Adrenal gland (tissue), 9 donors: ENCODE measurements at regions not wholly inside any gene's neighbourhood (a gene's known extent, or its start where the extent isn't known, plus 50 kb on each side); places are given as distances from the start of the nearest gene placed in this dataset.

Experiments
- DNase-seq, 7 donors: peaks; one replicate each; pipeline ENCODE4 v3.0.0-alpha.2; 2019 to 2020
- H3K27ac ChIP-seq, 5 donors: fragments of 200-600 bp; sonication (generic) in 4 of 5; 1 replicate in 3 of 5; 2 replicates in 2 of 5; pipeline versions ENCODE4 v1.5.1 to v1.8.0; 2016 to 2020; ENCODE audit warnings: mild to moderate bottlenecking in 1 of 5
- H3K27me3 ChIP-seq: fragments of 200-600 bp; 2 replicates; pipeline ENCODE4 v1.8.0; 2021
- H3K36me3 ChIP-seq, 2 donors: fragments of 200-600 bp; replicated peaks in 1 of 2; 1 replicate in 1 of 2; 2 replicates in 1 of 2; pipeline versions ENCODE4 v1.5.1 to v1.8.0; 2018 to 2022
- H3K4me1 ChIP-seq, 2 donors: fragments of 200-600 bp; replicated peaks in 1 of 2; 1 replicate in 1 of 2; 2 replicates in 1 of 2; pipeline versions ENCODE4 v1.5.1 to v1.8.0; 2018 to 2021
- H3K4me3 ChIP-seq, 4 donors: fragments of 200-600 bp; sonication (generic) in 3 of 4; one replicate each; pipeline ENCODE4 v1.5.1; 2016 to 2018
- H3K9me3 ChIP-seq, 3 donors: fragments of 200-600 bp; sonication (generic) in 1 of 3; replicated peaks in 1 of 3; 1 replicate in 2 of 3; 2 replicates in 1 of 3; pipeline versions ENCODE4 v1.5.1 to v1.8.0; 2016 to 2021
- POLR2A ChIP-seq, 2 donors: fragments of 450-650 bp; IDR thresholded peaks; one replicate each; pipeline ENCODE4 v1.6.1; 2017; ENCODE audit warnings: antibody characterized with exemption in 2 of 2, mild to moderate bottlenecking in 2 of 2, moderate library complexity in 1 of 2
- WGBS, 4 donors: extraction: QIAGEN DNeasy Blood & Tissue Kit in 2 of 4; methylation state at CpG; one replicate each; pipeline versions ENCODE4 v1.1.5 to v1.1.7; 2013 to 2017; 5-methylcytosine and 5-hydroxymethylcytosine counted together
- intact Hi-C, 2 donors: fragments of 100-400 bp; cut with DNase I; formaldehyde crosslinking; loops; one replicate each; pipeline versions ENCODE4 v1.14.1 to v1.15.0; 2022 to 2023
- TF ChIP-seq, protein P1 (sequence below), 6 experiments: fragments of 450-650 bp in 4 of 6; fragments of 200-600 bp in 2 of 6; sonication (generic) in 1 of 6; IDR thresholded peaks; 1 replicate in 5 of 6; 2 replicates in 1 of 6; pipeline versions ENCODE4 v1.5.1 to v1.8.0; 2016 to 2021; ENCODE audit warnings: antibody characterized with exemption in 6 of 6, mild to moderate bottlenecking in 2 of 6, moderate library complexity in 1 of 6
- donor health status: healthy with polysubstance abuse.
- donor health status: Bipolar disorder and iron deficiency.
- donor health status: DM: yes; HTN: yes; CAD: no.
- donor health status: DM: no; HTN: no; CAD: no.
- donor health status: DM: no; HTN: no; CAD: no.

DNA sequence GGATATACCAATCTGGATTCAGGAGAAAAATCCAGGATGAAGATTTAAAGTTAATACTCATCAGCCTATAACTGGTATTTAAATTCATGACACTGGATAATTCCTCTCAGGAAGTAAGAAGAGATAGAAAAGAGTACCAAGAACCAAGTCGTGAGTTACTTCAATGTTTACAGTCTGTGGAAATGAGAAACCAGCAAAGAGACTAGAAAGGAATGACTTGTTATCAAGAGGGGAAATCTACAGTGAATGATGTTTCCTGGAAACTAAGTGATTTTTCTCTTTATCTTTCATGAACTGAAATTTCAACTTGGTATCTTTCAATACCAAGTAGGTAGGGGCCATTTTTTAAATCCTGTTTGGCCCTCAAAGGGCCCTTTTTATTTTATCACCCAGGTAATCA, 217.9 kb upstream of the AFF2 start:
- Histone ChIP-seq H3K27ac (no peak overlapping the region), H3K4me1 (no peaks in the 10 kb centered on the region), H3K9me3 (no peaks in the 10 kb centered on the region), H3K36me3 (no peaks in the 10 kb centered on the region), H3K4me3 (no peak overlapping the region), H3K27me3 (no peaks in the 10 kb centered on the region)
- intact Hi-C loops, result no loop called here
- TF ChIP-seq POLR2A (IDR thresholded peaks at IDR 0.05), result no peak
- TF ChIP-seq, protein P1, sequence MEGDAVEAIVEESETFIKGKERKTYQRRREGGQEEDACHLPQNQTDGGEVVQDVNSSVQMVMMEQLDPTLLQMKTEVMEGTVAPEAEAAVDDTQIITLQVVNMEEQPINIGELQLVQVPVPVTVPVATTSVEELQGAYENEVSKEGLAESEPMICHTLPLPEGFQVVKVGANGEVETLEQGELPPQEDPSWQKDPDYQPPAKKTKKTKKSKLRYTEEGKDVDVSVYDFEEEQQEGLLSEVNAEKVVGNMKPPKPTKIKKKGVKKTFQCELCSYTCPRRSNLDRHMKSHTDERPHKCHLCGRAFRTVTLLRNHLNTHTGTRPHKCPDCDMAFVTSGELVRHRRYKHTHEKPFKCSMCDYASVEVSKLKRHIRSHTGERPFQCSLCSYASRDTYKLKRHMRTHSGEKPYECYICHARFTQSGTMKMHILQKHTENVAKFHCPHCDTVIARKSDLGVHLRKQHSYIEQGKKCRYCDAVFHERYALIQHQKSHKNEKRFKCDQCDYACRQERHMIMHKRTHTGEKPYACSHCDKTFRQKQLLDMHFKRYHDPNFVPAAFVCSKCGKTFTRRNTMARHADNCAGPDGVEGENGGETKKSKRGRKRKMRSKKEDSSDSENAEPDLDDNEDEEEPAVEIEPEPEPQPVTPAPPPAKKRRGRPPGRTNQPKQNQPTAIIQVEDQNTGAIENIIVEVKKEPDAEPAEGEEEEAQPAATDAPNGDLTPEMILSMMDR (IDR thresholded peaks at IDR 0.05), result no peak
- 11 to 40% (median 26%) methylated on average over 1 of the region's 1 CpG for WGBS, 4 donors
- DNase-seq, result no peak

DNA sequence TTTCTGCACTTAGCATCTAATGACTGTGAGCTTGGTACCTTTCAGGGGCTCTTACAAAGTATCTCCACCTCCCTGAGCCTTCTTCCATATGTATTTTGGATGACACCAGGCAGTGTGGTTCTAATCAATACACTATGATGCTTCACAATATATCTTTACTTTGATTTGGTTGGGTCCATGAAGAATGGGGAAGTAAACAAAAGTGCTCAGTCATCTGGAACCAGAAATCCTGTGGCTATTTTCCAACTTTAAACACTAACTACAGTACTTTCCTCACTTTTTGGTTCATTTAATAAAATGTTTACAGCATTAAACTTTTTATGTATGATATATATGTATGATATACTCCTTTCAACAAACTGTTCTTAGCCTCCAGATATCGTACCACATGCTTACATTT, 216.4 kb upstream of the AFF2 start:
- TF ChIP-seq, protein P1 (IDR thresholded peaks at IDR 0.05), result no peak
- TF ChIP-seq POLR2A (IDR thresholded peaks at IDR 0.05), result no peak
- no peaks in the 10 kb centered on the region for H3K36me3 ChIP-seq
- H3K4me3 ChIP-seq, result no peak overlapping the region
- no peak for DNase-seq
- no peaks in the 10 kb centered on the region for H3K27me3 ChIP-seq
- H3K27ac ChIP-seq, result no peak overlapping the region
- no peaks in the 10 kb centered on the region for H3K4me1 ChIP-seq
- intact Hi-C loops, result no loop called here
- H3K9me3 ChIP-seq, result no peaks in the 10 kb centered on the region
- 64 to 87% (median 74%) methylated on average over 1 of the region's 1 CpG for WGBS, 4 donors

DNA sequence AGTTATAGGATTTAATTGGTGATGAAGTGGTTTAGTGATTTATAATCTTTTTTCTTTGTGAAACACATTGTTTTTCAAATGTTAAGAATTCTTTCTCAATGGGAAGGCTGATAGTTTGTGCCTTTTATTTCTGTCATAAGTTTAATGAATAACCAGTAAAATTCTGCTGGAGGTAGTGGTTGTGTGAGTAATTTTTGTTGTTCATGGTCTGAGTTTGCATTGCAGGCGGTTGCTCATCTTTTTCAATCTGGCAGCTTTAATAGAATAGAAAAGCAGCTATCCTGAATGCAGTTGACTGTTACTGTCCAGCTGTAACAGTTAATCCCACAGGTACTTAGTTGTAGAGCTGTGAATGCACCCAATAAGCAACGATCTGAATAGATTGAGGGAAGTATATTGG, 215.6 kb upstream of the AFF2 start:
- H3K27me3 ChIP-seq, result no peaks in the 10 kb centered on the region
- no peaks in the 10 kb centered on the region for H3K9me3 ChIP-seq
- H3K4me3 ChIP-seq, result no peak overlapping the region
- intact Hi-C loops, result no loop called here
- H3K4me1 ChIP-seq, result no peaks in the 10 kb centered on the region
- no peak for DNase-seq
- TF ChIP-seq POLR2A (IDR thresholded peaks at IDR 0.05), result no peak
- TF ChIP-seq, protein P1 (IDR thresholded peaks at IDR 0.05), result no peak
- 54 to 70% (median 61%) methylated on average over 2 of the region's 2 CpGs for WGBS, 4 donors
- no peak overlapping the region for H3K27ac ChIP-seq
- no peaks in the 10 kb centered on the region for H3K36me3 ChIP-seq

DNA sequence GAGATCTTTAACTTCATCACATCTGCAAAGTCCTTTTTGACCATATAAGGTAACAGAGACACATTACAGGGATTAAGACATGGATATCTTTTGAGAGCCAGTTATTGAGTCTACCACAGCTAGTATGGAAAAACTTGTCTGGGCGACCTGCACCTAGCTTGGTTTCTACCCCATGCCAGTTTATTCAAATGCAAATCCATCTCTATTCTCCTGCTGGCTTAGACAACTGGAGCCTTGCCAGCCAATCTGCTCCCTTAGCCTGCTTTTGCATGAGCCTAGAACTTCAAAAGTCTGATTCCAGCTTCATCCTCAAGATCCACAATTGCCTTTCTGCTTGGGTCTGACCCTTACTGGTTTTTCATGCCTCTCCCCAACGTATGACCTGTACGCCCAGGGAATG, 212.0 kb upstream of the AFF2 start:
- TF ChIP-seq, protein P1 (IDR thresholded peaks at IDR 0.05), result no peak
- TF ChIP-seq POLR2A (IDR thresholded peaks at IDR 0.05), result no peak
- Histone ChIP-seq H3K27me3 (no peaks in the 10 kb centered on the region), H3K4me1 (no peaks in the 10 kb centered on the region), H3K27ac (no peak overlapping the region), H3K9me3 (no peaks in the 10 kb centered on the region), H3K4me3 (no peak overlapping the region), H3K36me3 (no peaks in the 10 kb centered on the region)
- WGBS, 4 donors, result 56 to 95% (median 79%) methylated on average over 3 of the region's 3 CpGs
- no peak for DNase-seq
- intact Hi-C loops, result no loop called here
